Gastroesophageal sphincter (tissue), 3 donors: ENCODE measurements at regions not wholly inside any gene's neighbourhood (a gene's known extent, or its start where the extent isn't known, plus 50 kb on each side); places are given as distances from the start of the nearest gene placed in this dataset.

Source experiments
- POLR2A ChIP-seq, 2 donors: fragments of 450-650 bp; IDR thresholded peaks; one replicate each; pipeline ENCODE4 v1.6.1; 2017; ENCODE audit warnings: antibody characterized with exemption in 2 of 2, mild to moderate bottlenecking in 2 of 2, moderate library complexity in 1 of 2
- POLR2AphosphoS5 ChIP-seq: sonication (generic); formaldehyde crosslinking; IDR thresholded peaks from one replicate; pipeline ENCODE4 v1.6.1; 2017; ENCODE audit warnings: antibody characterized with exemption
- TF ChIP-seq, protein P1 (sequence below), 4 experiments: fragments of 200-600 bp in 2 of 4; fragments of 450-650 bp in 2 of 4; sonication (generic) in 1 of 4; IDR thresholded peaks; one replicate each; pipeline ENCODE4 v1.5.1; 2017 to 2019; ENCODE audit warnings: antibody characterized with exemption in 4 of 4, mild to moderate bottlenecking in 2 of 4, moderate library complexity in 2 of 4

DNA sequence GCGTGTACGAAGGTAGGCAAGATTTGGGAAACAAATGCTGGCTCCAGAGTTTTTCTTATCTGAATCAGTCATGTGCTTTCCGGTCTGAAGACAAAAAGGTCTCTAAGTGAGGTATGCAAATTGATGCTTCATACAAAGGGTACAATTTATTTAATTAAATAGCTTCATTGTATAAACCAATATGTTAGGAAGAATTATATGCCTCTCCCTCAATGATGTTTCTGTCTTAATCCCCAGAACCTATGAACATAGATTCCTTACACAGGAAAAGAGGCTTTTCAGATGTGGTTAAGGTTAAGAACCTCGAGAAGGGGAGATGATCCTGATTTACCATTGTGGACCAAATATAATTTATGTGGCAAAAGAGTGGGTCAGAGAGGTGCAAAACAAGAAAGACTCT is 543.5 kb upstream of the PCDH10 start:
- TF ChIP-seq, protein P1, sequence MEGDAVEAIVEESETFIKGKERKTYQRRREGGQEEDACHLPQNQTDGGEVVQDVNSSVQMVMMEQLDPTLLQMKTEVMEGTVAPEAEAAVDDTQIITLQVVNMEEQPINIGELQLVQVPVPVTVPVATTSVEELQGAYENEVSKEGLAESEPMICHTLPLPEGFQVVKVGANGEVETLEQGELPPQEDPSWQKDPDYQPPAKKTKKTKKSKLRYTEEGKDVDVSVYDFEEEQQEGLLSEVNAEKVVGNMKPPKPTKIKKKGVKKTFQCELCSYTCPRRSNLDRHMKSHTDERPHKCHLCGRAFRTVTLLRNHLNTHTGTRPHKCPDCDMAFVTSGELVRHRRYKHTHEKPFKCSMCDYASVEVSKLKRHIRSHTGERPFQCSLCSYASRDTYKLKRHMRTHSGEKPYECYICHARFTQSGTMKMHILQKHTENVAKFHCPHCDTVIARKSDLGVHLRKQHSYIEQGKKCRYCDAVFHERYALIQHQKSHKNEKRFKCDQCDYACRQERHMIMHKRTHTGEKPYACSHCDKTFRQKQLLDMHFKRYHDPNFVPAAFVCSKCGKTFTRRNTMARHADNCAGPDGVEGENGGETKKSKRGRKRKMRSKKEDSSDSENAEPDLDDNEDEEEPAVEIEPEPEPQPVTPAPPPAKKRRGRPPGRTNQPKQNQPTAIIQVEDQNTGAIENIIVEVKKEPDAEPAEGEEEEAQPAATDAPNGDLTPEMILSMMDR (IDR thresholded peaks at IDR 0.05) = no peak
- TF ChIP-seq POLR2AphosphoS5 (no peak), POLR2A (IDR thresholded peaks at IDR 0.05) (no peak)
